Retinal pigment epithelial cell (primary cell): ENCODE measurements at regions not wholly inside any gene's neighbourhood (a gene's known extent, or its start where the extent isn't known, plus 50 kb on each side); places are given as distances from the start of the nearest gene placed in this dataset.

Experiments
- DNase-seq: peaks from one replicate; pipeline ENCODE4 v3.0.0-alpha.2; 2010; ENCODE audit warnings: low read depth
- H3K4me3 ChIP-seq: 2 replicates; pipeline ENCODE4 v1.5.1; 2011; ENCODE audit warnings: mild to moderate bottlenecking, low read length, control low read depth, moderate library complexity
- TF ChIP-seq, protein P1 (sequence below): conservative IDR thresholded peaks from 2 replicates; pipeline ENCODE4 v1.5.1; 2011; ENCODE audit warnings: low read depth, low read length, control low read depth, inconsistent platforms

DNA sequence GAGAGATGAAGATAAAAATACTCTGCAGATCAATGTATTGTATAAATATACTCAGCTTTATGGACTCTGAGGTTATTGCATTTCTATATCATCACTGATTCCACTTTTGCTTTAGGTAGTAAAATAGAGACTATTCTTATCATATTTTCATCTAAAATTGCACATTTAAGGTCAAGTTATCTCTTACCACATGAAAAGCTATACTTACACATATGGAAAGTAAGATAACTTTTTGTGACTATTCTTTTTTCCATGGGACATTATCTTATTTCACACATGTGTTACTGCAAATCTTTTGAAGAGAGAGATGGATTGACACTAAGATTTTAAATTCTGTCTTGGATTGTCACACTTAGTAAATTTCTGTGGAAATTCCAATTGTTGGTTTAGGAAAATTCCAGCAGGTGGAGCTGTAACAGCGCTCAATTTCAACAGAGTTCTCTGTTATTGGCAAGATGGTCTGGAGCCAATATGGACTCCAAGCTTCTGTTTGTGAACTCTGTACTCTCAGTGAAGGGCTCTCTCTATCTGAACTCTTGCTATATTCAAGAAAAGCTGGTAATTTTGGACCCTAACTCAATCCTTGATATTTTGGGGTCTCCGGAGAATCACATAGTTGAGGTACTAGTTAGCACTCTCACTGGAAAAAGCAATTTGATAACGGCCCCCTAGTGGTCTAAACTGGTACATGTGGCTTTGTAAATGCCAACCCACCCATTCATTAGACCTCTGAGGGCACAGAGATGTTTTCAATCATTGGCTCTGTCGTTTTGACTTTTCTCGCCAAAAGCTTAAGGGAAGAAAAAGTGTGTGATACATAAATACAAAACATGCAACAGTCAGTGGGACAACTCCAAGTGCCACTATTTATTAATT, 429.7 kb downstream of the ETS1 start:
- H3K4me3 ChIP-seq = no peak overlapping the region
- TF ChIP-seq, protein P1, sequence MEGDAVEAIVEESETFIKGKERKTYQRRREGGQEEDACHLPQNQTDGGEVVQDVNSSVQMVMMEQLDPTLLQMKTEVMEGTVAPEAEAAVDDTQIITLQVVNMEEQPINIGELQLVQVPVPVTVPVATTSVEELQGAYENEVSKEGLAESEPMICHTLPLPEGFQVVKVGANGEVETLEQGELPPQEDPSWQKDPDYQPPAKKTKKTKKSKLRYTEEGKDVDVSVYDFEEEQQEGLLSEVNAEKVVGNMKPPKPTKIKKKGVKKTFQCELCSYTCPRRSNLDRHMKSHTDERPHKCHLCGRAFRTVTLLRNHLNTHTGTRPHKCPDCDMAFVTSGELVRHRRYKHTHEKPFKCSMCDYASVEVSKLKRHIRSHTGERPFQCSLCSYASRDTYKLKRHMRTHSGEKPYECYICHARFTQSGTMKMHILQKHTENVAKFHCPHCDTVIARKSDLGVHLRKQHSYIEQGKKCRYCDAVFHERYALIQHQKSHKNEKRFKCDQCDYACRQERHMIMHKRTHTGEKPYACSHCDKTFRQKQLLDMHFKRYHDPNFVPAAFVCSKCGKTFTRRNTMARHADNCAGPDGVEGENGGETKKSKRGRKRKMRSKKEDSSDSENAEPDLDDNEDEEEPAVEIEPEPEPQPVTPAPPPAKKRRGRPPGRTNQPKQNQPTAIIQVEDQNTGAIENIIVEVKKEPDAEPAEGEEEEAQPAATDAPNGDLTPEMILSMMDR = peak; percentile 66
- no peak for DNase-seq

DNA sequence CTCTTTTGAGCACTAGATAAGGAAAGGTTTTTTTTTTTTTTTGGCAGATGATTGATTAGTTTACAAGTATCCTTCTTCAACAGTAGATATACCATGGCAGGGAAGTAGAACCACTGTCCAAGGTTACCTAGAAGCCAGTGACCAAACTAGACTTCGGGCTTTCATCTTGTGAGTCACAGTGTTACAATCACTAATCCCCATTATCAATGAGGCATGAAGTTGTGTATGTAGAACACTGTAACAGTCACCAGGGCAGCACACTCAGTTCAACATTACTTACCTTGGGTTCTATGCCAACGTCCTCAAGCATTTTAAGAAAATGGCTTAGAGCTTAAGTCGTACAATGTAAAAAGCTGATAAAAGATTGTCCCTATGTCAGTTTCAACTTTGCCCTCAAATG, 430.9 kb downstream of the ETS1 start:
- DNase-seq = peak; percentile 89
- TF ChIP-seq, protein P1 = no peak
- no peak overlapping the region for H3K4me3 ChIP-seq

DNA sequence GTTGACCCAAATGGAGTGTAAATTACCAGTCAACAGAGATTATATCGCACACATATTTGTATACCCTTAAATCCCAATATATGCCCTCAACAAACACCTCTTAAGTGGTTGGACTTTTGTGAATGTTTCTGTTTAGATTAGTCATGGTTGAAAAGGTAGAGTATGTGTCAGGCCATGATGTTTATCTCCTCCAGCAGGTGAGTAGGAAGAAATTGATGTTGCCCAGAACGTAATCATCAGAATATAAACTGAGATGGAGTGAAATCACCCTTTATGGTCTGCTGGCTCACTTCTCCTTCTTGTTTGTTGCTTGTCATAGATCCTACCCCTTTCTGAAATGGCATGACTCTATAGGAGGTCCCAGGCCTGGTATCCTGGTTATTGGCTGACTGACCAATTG, 431.8 kb downstream of the ETS1 start:
- H3K4me3 ChIP-seq = no peak overlapping the region
- no peak for DNase-seq
- TF ChIP-seq, protein P1 = no peak

GRCh38 chr11:128153697-128154048, 433.7 kb downstream of the ETS1 start:
- no peak for DNase-seq
- H3K4me3 ChIP-seq = no peak overlapping the region
- TF ChIP-seq, protein P1 = no peak

DNA sequence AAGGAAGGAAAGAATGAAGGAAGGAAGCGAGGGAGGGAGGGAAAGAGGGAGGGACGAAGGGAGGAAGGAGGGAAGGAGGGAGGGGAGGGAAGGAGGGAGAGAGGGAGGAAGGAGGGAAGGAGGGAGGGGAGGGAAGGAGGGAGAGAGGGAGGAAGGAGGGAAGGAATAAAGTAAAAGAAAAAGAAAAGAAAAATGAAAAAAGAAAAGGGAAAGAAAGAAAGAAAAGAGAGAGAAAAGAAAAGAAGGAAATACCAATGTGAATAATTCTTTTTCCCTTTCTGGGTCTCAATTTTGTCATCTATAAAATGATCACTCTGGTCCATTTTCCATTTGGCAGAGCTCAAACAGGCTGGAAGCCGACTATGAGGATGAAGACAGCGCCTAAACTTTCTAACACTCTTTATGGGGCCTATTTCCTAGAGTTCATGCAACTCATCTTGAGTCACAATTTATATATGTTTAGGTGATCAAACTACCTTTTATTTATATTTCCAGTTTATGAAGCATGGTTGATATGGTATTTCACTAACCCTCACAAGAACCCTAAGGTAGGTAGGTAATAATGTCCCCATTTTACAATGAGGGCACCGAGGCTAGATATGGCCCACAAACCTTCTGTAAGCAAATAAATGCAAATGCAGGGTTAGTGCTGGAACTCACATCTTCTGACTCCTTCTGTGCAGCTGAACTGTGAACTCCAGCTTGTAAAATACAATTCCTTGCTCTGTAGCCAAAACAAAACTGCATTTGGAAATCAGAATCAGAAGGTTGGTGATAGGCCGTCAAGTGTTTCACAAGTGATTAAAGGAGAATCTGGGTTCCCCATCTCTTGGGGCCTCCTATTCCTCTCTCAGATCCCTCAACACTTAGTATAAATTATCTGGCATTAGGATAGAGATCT, 434.3 kb downstream of the ETS1 start:
- H3K4me3 ChIP-seq = no peak overlapping the region
- TF ChIP-seq, protein P1 = no peak
- DNase-seq = no peak

- no peak for DNase-seq
- no peak overlapping the region for H3K4me3 ChIP-seq
- TF ChIP-seq, protein P1 = no peak
Measured at GRCh38 chr11:128151780-128152179, 435.6 kb downstream of the ETS1 start.
